ENCODE measurements at regions not wholly inside any gene's neighbourhood (a gene's known extent, or its start where the extent isn't known, plus 50 kb on each side); places are given as distances from the start of the nearest gene placed in this dataset.

DNA sequence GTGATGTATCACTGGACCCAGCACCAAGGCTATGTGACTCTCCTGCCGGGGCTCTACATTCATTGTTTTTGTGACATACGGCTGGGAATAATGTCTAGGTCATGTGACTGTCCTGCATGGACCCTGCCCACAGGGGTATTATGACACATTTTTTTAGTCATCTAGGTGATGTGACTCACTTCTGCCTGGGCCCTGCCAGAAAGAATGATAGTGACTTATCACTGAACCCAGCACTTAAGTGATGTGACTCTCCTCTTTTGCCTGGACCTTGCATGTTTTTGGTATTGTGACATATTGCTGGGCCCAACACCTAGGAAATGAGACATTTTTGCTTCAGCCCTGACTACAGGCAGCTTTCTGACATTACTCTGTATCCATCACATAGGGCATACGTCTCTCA, 51.1 kb upstream of the ZNF107 start:
- POLR2A ChIA-PET (ENCODE audit: unreplicated experiment) = no interaction called here
- H3K4me1 ChIP-seq (ENCODE audit: control insufficient read depth, insufficient read depth, low read length) = no peaks in the 10 kb centered on the region

More for the DNA sequence above, 51.1 kb upstream of the ZNF107 start:
- in situ Hi-C loops (cut with MboI; ENCODE audit: low sequenced_read_pairs) = no loop called here
- H3K56ac ChIP-seq (ENCODE audit: extremely low read depth, insufficient read depth, low read length) = no peak overlapping the region
- no peaks in the 10 kb centered on the region for H4K20me1 ChIP-seq (ENCODE audit: insufficient read depth, low read length)
- no peak overlapping the region for H3K14ac ChIP-seq (replicated peaks; ENCODE audit: low read depth, low read length)
- CTCF ChIA-PET = no interaction called here
- H4K8ac ChIP-seq (ENCODE audit: low read depth in 2 of 2, low read length in 2 of 2) = no peak overlapping the region
- H2AFZ ChIP-seq (replicated peaks; ENCODE audit: low read length, poor library complexity) = no peak overlapping the region
- H2BK20ac ChIP-seq (ENCODE audit: low read depth, low read length) = no peak overlapping the region
- DNase-seq (no peak), ATAC-seq (ENCODE audit: low read depth) (no peak)
- no peak overlapping the region for H3K27ac ChIP-seq (ENCODE audit: insufficient read depth, low read length)
- no peak overlapping the region for H2BK5ac ChIP-seq (ENCODE audit: low read depth, low read length, poor library complexity, severe bottlenecking)
- no peak overlapping the region for H2BK120ac ChIP-seq (ENCODE audit: low read depth, low read length)
- TF ChIP-seq, protein P1, sequence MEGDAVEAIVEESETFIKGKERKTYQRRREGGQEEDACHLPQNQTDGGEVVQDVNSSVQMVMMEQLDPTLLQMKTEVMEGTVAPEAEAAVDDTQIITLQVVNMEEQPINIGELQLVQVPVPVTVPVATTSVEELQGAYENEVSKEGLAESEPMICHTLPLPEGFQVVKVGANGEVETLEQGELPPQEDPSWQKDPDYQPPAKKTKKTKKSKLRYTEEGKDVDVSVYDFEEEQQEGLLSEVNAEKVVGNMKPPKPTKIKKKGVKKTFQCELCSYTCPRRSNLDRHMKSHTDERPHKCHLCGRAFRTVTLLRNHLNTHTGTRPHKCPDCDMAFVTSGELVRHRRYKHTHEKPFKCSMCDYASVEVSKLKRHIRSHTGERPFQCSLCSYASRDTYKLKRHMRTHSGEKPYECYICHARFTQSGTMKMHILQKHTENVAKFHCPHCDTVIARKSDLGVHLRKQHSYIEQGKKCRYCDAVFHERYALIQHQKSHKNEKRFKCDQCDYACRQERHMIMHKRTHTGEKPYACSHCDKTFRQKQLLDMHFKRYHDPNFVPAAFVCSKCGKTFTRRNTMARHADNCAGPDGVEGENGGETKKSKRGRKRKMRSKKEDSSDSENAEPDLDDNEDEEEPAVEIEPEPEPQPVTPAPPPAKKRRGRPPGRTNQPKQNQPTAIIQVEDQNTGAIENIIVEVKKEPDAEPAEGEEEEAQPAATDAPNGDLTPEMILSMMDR (conservative IDR thresholded peaks at IDR 0.05; ENCODE audit: low read depth, low read length) = no peak
- TF ChIP-seq CEBPB (IDR thresholded peaks at IDR 0.05; ENCODE audit: low read depth, low read length) = no peak
- no peak for TF ChIP-seq RFX5 (IDR thresholded peaks at IDR 0.05; ENCODE audit: low read depth, low read length)
- no peak for TF ChIP-seq MXI1 (IDR thresholded peaks at IDR 0.05; ENCODE audit: borderline replicate concordance, low read depth, low read length)
- no peak for TF ChIP-seq MAFK (IDR thresholded peaks at IDR 0.05; ENCODE audit: low read depth, low read length)
- no peak for TF ChIP-seq CHD1 (IDR thresholded peaks at IDR 0.05; ENCODE audit: low read depth, low read length)
- no peak for TF ChIP-seq BHLHE40 (IDR thresholded peaks at IDR 0.05; ENCODE audit: low read depth, low read length)
- TF ChIP-seq SMC3 (IDR thresholded peaks at IDR 0.05; ENCODE audit: low read depth, low read length) = no peak
- TF ChIP-seq, protein P2, sequence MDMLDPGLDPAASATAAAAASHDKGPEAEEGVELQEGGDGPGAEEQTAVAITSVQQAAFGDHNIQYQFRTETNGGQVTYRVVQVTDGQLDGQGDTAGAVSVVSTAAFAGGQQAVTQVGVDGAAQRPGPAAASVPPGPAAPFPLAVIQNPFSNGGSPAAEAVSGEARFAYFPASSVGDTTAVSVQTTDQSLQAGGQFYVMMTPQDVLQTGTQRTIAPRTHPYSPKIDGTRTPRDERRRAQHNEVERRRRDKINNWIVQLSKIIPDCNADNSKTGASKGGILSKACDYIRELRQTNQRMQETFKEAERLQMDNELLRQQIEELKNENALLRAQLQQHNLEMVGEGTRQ (IDR thresholded peaks at IDR 0.05; ENCODE audit: low read depth, low read length) = no peak
- TF ChIP-seq POLR2A (IDR thresholded peaks at IDR 0.05; ENCODE audit: low read depth, low read length) = no peak
- TF ChIP-seq, protein P3, sequence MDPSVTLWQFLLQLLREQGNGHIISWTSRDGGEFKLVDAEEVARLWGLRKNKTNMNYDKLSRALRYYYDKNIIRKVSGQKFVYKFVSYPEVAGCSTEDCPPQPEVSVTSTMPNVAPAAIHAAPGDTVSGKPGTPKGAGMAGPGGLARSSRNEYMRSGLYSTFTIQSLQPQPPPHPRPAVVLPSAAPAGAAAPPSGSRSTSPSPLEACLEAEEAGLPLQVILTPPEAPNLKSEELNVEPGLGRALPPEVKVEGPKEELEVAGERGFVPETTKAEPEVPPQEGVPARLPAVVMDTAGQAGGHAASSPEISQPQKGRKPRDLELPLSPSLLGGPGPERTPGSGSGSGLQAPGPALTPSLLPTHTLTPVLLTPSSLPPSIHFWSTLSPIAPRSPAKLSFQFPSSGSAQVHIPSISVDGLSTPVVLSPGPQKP (IDR thresholded peaks at IDR 0.05; ENCODE audit: borderline replicate concordance, low read depth, low read length) = no peak
- TF ChIP-seq RAD21 (IDR thresholded peaks at IDR 0.05; ENCODE audit: low read length) = no peak
- no peak for TF ChIP-seq NFE2L2 (IDR thresholded peaks at IDR 0.05; ENCODE audit: low read depth, low read length)
- no peak for TF ChIP-seq FOS (IDR thresholded peaks at IDR 0.05; ENCODE audit: low read depth, low read length)
- TF ChIP-seq MAZ (IDR thresholded peaks at IDR 0.05; ENCODE audit: borderline replicate concordance, low read depth, low read length) = no peak
- TF ChIP-seq RCOR1 (IDR thresholded peaks at IDR 0.05; ENCODE audit: insufficient replicate concordance, low read length) = no peak
- no peak overlapping the region for H3K4me2 ChIP-seq (ENCODE audit: low read depth, low read length)
- H3K9me1 ChIP-seq (ENCODE audit: insufficient read depth, low read length) = no peaks in the 10 kb centered on the region
- WGBS, 2 experiments (ENCODE audit: extremely low coverage in 2 of 2, insufficient read length in 1 of 2) = 71% methylated on average over 2 of the region's 3 CpGs; no CpG with 5 or more reads in 1 of the 2 experiments
- H2AK5ac ChIP-seq (ENCODE audit: low read depth, low read length) = no peak overlapping the region
- H3K4me3 ChIP-seq (ENCODE audit: insufficient read depth, low read depth, low read length) = no peak overlapping the region
- intact Hi-C loops (cut with micrococcal nuclease) = loop anchor here (5.0 kb wide), 1 partner anchor 1608 kb away; no protein-coding TSS in a partner anchor
- no peak overlapping the region for H3K18ac ChIP-seq (ENCODE audit: low read depth, low read length)
- no peak overlapping the region for H3K23ac ChIP-seq (ENCODE audit: low read depth, low read length)
- no peak overlapping the region for H4K91ac ChIP-seq (ENCODE audit: insufficient read depth, low read depth, low read length)
- H2AK9ac ChIP-seq (replicated peaks; ENCODE audit: low read depth, low read length, poor library complexity) = no peak overlapping the region
- no peaks in the 10 kb centered on the region for H3K79me1 ChIP-seq (ENCODE audit: low read depth in 1 of 2, low read length in 2 of 2)
- H3K4ac ChIP-seq (ENCODE audit: low read depth, low read length) = no peak overlapping the region
- dilution Hi-C loops (cut with HindIII; ENCODE audit: low sequenced_read_pairs, unreplicated experiment) = no loop called here
- H3K9me3 ChIP-seq (ENCODE audit: control insufficient read depth, insufficient read depth, low read length) = peaks cover 6% of the 10 kb centered on the region
- no peaks in the 10 kb centered on the region for H3K27me3 ChIP-seq (ENCODE audit: control insufficient read depth, insufficient read depth, low read length)
- H3K36me3 ChIP-seq (ENCODE audit: control insufficient read depth, insufficient read depth, low read length) = no peaks in the 10 kb centered on the region
- BruUV-seq (replicated peaks) = no TSS peak
- H3K9ac ChIP-seq (ENCODE audit: low read depth, low read length) = no peak overlapping the region
- no peak overlapping the region for H4K5ac ChIP-seq (ENCODE audit: low read depth, low read length)
- H2BK15ac ChIP-seq (ENCODE audit: low read depth, low read length) = no peak overlapping the region

Measured in IMR-90 (cell line).